ENCODE measurements at regions not wholly inside any gene's neighbourhood (a gene's known extent, or its start where the extent isn't known, plus 50 kb on each side); places are given as distances from the start of the nearest gene placed in this dataset.

- peak overlapping the region; percentile 49 for H3K4me3 ChIP-seq (ENCODE audit: low read depth, low read length)
- DNase-seq (ENCODE audit: low read depth): peak; percentile 30
- TF ChIP-seq CTCF (conservative IDR thresholded peaks at IDR 0.05; ENCODE audit: low read depth, low read length): no peak
These were observed 636.9 kb downstream of the MMUT start for GRCh38 chr6:48826152-48826515.

GRCh38 chr6:48825501-48826151, 637.4 kb downstream of the MMUT start:
- H3K4me3 ChIP-seq (ENCODE audit: low read depth, low read length): peak overlapping the region; percentile 49
- no peak for TF ChIP-seq CTCF (conservative IDR thresholded peaks at IDR 0.05; ENCODE audit: low read depth, low read length)
- peak; percentile 73 for DNase-seq (ENCODE audit: low read depth)

- no peak for DNase-seq (ENCODE audit: low read depth)
- no peak overlapping the region for H3K4me3 ChIP-seq (ENCODE audit: low read depth, low read length)
- no peak for TF ChIP-seq CTCF (conservative IDR thresholded peaks at IDR 0.05; ENCODE audit: low read depth, low read length)
These were observed 645.0 kb downstream of the MMUT start for GRCh38 chr6:48818052-48818412.

GRCh38 chr6:48817333-48818051, 645.6 kb downstream of the MMUT start:
- no peak overlapping the region for H3K4me3 ChIP-seq (ENCODE audit: low read depth, low read length)
- no peak for TF ChIP-seq CTCF (conservative IDR thresholded peaks at IDR 0.05; ENCODE audit: low read depth, low read length)
- DNase-seq (ENCODE audit: low read depth): peak; percentile 45

- no peak for DNase-seq (ENCODE audit: low read depth)
- H3K4me3 ChIP-seq (ENCODE audit: low read depth, low read length): no peak overlapping the region
- no peak for TF ChIP-seq CTCF (conservative IDR thresholded peaks at IDR 0.05; ENCODE audit: low read depth, low read length)
These were observed 648.1 kb downstream of the MMUT start for GRCh38 chr6:48814957-48815356.

GRCh38 chr6:48813836-48814235, 649.2 kb downstream of the MMUT start:
- H3K4me3 ChIP-seq (ENCODE audit: low read depth, low read length): no peak overlapping the region
- DNase-seq (ENCODE audit: low read depth): peak; percentile 54
- no peak for TF ChIP-seq CTCF (conservative IDR thresholded peaks at IDR 0.05; ENCODE audit: low read depth, low read length)

- no peak for DNase-seq (ENCODE audit: low read depth)
- no peak for TF ChIP-seq CTCF (conservative IDR thresholded peaks at IDR 0.05; ENCODE audit: low read depth, low read length)
- H3K4me3 ChIP-seq (ENCODE audit: low read depth, low read length): no peak overlapping the region
These were observed 653.4 kb downstream of the MMUT start for GRCh38 chr6:48809700-48810099.
